OCI-LY7 (cell line): ENCODE measurements at regions not wholly inside any gene's neighbourhood (a gene's known extent, or its start where the extent isn't known, plus 50 kb on each side); places are given as distances from the start of the nearest gene placed in this dataset.

Experiments used
- CTCF ChIP-seq: fragments of 200-600 bp; sonication (generic); conservative IDR thresholded peaks from 2 replicates; pipeline ENCODE4 v1.5.1; 2014; ENCODE audit warnings: mild to moderate bottlenecking, antibody characterized with exemption, low read length, moderate library complexity, mixed read lengths
- EZH2phosphoT487 ChIP-seq: fragments of 200-600 bp; sonication (generic); IDR thresholded peaks from 2 replicates; pipeline ENCODE4 v1.6.1; 2018; ENCODE audit warnings: low read depth, borderline replicate concordance, mild to moderate bottlenecking, mixed run types, antibody characterized with exemption, low read length, moderate library complexity, mixed read lengths

- TF ChIP-seq CTCF (no peak), EZH2phosphoT487 (no peak)
Observed at GRCh38 chr17:71878271-71878670, 242.5 kb upstream of the SOX9 start.
